Activated CD4-positive, CD25-positive, alpha-beta regulatory T cell treated with anti-CD3 and anti-CD28 coated beads, Interleukin-2, amount 50 U/mL, for 24 hours (primary cell): ENCODE measurements at regions not wholly inside any gene's neighbourhood (a gene's known extent, or its start where the extent isn't known, plus 50 kb on each side); places are given as distances from the start of the nearest gene placed in this dataset.
"Not testable (repeated sequence)": the region's sequence is repeated elsewhere in the genome, so short reads cannot be mapped to it uniquely, and the experiment has no call there.

Experiments used
- ATAC-seq, 2 donors: fragments of 150-1000 bp; cut with Tn5 transposase; one replicate each; pipeline ENCODE4 v1.10.0; 2021; ENCODE audit warnings: mild to moderate bottlenecking in 1 of 2, moderate library complexity in 1 of 2

DNA sequence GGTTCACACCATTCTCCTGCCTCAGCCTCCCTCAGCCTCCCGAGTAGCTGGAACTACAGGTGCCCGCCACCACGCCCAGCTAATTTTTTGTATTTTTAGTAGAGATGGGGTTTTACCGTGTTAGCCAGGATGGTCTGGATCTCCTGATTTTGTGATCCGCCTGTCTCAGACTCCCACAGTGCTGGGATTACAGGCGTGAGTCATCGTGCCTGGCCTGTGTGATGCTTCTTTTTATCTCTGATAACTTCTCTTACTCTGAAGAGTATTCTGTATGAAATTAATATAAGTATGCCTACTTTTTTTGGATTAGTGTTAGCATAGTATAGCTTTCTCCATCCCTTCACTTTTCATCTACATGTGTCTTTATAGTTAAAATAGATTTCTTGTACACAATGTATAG, 180.8 kb upstream of the GALNT15 start:
- not testable (repeated sequence) for ATAC-seq

DNA sequence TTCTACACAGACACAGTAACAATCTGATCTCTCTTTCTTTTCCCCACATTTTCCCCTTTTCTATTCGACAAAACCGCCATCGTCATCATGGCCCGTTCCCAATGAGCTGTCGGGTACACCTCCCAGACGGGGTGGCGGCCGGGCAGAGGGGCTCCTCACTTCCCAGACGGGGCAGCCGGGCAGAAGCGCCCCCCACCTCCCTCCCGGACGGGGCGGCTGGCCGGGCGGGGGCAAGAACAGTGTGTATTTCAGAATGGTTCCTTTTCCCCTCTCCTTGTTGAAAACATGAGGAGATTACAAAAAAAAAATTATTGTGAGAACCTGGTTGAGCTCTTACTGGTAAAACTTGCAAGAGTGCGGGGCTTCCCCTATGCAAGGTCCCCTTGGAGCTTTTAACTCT, 178.0 kb upstream of the GALNT15 start:
- not testable (repeated sequence) for ATAC-seq

DNA sequence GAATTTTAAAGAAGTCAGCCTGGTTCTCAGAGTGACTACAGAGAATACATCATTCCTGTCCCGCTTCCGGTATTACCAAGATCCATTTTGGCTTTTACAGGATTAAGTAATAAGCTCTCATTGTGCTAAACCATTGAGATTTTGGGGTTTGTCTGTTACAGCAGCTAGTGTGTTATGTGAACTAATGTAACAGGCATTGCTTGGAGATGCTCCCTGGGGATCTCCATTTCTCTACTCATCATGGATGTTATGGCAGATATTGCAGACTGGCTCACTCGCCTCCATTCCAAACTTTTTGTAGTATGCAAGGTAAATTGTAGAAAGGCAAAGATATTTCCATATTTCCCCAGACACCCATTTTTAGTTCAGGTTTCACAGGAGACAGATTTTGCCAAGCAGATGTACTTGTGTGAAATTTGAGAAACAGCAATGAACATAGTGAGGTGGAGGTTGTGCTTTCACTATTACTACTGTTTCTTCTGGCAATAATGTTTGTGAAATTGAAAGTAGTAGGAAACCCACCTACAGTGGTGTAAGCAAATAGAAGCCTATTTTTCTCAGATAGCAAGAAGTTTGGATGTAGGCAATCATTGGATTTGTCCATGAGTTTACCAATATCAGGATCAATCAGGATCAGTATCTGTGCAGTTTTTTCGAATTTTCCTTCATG, 177.1 kb upstream of the GALNT15 start:
- no peak for ATAC-seq

GRCh38 chr3:15998911-15999310, 175.6 kb upstream of the GALNT15 start:
- no peak for ATAC-seq

DNA sequence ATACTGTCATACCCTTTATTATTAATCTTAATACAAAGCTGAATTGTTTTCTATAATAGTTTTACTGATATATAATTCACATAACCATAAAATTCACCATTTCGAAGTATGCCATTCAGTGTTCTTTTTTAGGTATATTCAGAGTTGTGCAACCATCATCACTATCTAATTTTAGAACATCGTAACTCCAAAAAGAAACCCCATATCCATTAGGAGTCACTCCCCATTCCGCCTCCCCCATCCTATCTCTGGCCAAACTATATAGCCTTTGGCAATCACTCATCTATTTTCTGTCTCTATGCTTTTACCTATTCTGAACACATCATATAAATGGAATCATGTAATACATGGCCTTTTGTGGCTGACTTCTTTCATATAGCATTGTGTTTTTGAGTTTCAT, 169.7 kb upstream of the GALNT15 start:
- no peak for ATAC-seq

GRCh38 chr3:16011376-16011775, 163.1 kb upstream of the GALNT15 start:
- no peak for ATAC-seq

GRCh38 chr3:16012086-16012485, 162.4 kb upstream of the GALNT15 start:
- ATAC-seq, result no peak

- no peak for ATAC-seq
Observed at GRCh38 chr3:16013568-16013967, 160.9 kb upstream of the GALNT15 start.

DNA sequence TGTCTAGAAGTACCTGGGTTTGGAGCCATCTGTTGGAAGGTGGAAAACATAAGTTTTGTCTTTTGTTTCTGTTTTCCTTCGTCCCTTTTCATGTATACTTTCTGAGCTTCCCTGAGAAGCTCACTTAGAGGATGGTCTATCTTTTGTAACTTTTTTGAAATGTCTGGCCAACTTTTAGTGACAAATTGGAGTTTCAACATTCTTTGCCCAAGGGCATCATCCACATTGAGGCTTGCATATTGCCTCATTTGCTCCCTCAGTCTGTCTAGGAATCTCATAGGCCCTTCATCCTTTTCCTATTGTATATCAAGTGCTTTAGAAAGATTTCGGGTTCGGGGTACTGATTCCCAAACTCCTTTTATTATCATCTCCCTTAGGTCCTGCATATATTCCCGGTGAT, 152.7 kb upstream of the GALNT15 start:
- ATAC-seq, result not testable (repeated sequence)

DNA sequence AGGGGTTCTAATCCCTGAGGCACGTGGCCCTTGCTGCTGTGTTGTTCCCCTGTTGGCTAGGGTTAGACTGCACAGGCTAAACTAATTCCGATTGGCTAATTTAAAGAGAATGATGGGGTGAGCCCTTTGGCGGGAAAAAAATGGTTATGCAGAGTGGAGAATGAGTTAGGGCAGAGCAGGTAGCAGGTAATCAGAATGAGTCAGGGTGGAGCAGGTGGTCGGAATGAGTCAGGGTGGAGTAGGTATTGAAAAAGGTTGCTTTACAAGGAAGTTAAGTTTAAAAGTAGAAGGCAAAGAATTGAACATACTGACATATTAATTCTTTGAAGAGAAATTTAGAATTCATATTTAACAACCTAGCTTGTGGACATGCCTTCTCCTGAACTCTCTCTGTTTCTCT, 150.6 kb upstream of the GALNT15 start:
- ATAC-seq, result not testable (repeated sequence)

DNA sequence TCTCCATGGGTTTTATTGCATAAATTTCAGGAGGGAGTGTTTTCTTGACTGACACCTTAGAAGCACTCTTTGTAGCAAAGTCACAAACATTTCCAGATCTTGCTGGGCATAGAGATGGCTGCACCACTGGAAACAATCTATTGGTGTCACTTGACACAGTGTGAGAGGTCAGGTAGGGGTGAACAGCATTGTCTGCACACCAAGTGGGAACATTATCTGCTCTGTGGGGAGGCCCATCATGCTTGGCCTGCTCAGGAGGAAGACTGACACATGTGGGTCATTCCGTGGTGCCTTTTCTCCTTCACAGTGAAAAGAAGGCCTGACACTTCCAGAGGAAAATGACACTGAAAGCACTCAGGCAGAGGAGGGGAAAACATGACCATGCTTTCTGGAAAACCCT, 149.9 kb upstream of the GALNT15 start:
- ATAC-seq, result no peak

DNA sequence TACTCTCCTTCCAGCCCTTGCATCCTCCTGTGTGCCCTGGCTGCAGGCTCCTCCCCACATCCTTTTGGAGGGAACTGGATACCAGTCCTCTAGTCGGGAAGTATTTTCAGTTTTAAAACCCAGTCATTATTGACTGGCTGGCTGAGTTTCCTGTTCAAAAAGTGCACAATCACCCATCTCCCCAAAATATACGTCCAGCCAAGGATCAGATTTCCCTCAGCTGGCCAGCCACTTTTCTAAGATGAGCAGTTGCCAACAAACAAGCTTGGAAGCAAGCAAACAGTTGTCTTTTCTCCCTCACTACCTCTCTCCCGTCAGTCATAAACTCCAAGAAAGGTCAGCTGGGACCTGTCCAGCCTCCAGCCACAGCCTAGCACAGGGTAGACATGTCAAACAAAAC, 147.7 kb upstream of the GALNT15 start:
- no peak for ATAC-seq

DNA sequence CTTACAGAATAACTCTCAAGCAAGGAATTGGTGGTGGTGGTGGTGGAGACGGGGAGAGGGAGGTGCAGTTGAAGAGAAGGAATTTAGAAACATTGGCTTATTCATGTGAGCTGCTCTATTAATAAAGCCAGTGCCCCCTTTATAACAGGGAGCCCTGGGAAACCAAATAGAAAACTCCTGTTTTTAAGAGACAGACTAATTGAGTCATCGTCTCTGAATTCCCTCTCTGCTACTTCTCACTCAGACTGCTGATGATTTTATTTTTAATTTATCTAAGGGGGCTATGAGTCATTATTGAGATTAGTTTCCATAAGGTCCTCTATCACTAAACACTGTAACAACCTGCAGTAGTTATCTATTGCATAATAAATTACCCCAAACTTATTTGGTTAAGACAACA, 145.9 kb upstream of the GALNT15 start:
- no peak for ATAC-seq

DNA sequence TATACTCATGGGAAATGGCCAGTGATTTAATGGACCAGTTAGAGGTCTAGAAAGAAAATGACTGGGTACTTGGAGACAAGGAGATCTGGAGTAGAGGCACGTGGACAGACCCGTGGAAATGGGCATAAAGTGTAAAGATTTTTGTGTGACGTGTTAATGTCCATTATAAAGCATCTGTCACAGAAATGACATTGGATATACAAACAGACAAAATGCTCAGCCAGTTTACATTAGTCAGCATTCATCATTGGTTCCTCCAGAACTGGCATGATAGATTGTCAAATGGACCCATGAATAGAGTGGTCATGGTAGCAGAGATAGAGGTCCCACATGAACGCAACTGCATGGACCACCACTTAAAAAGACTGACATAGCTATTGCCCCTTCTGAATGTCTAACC, 144.1 kb upstream of the GALNT15 start:
- ATAC-seq, result no peak

DNA sequence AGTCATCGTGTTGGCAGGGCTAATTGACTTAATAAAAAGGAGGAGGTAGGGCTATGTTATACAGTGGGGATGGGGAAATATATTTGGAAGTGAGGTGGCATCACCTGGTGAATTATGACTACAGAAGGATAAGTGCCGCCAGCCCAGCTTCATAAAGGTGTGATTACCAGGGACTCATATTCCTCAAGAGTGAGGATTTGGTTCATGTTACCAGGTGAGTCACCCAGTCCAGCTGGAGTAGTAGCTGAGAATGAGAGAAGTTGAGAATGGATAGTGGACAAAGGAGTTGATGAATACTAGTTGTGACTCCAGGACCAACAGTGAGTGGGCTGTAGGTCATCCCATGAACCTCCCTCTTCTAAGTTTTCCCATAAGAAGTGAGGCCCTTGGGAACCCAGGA, 143.0 kb upstream of the GALNT15 start:
- no peak for ATAC-seq

DNA sequence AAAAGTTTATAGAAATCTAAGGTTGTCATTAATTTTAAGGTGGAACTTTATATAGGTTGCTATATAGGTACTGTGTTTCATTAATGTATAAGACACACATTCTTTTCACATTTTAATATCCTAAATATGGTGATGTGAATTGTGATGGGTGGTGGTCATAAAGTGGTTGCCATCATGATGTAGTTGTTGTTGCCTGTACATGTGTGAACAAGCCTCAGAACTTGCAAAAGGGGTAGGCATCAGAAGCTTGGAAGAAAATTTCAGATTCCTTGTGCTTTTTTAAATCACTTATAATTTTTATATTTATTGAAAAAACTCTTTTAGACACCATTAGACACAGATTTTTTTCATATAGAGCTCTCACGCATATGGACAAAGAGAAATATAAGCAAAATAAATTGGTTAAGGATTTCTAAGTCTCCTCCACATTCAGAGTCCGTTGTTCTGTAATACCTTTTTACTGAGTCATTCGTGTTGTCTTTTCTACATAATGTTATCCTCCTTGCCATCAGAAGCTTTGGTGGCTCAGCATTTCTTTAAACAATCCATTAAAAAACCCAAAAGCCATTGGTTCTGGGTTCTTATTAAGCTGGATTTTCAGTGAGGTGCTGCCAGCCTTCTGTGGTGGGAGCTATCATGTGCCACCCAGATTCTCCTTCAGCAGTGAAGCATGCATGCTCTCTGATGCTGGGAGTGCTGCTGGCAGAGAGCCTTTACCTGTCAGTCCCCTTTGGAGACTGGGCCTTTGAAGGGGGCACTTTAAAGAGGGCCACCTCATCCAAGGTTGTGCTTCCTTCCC, 140.4 kb upstream of the GALNT15 start:
- ATAC-seq, result no peak

GRCh38 chr3:16040991-16041390, 133.5 kb upstream of the GALNT15 start:
- no peak for ATAC-seq

GRCh38 chr3:16048435-16049318, 125.8 kb upstream of the GALNT15 start:
- ATAC-seq, result peak; percentile 76 to 85

GRCh38 chr3:16050641-16051467, 123.6 kb upstream of the GALNT15 start:
- ATAC-seq, result no peak

- ATAC-seq, result no peak
Observed at GRCh38 chr3:16051691-16052090, 122.8 kb upstream of the GALNT15 start.

DNA sequence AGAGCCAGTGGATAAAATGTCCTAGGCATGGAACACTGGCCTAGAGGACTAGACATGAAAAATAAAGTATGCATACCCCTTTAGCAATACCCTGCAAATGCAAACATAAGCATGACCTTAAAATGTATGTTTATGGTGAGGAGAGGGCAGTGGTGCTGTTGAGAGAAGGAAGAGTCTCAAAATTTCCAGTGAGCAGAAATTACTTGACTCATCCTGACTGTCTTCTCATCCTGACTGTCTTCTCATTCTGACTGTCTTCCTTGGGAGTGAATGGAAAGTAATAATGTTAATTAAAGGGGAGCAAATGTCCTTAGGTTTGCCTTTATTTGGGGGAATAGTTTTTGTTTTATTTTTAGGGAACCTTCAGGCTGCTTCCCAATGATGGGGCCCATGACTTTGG, 121.5 kb upstream of the GALNT15 start:
- ATAC-seq, result no peak

- ATAC-seq, result no peak
Observed at GRCh38 chr3:16053794-16054193, 120.7 kb upstream of the GALNT15 start.
